Globus pallidus (tissue), 1 donor: ENCODE measurements at regions not wholly inside any gene's neighbourhood (a gene's known extent, or its start where the extent isn't known, plus 50 kb on each side); places are given as distances from the start of the nearest gene placed in this dataset.

Source experiments
- DNase-seq: peaks from one replicate; pipeline ENCODE4 v3.0.0-alpha.2; 2015; ENCODE audit warnings: low spot score

- DNase-seq: no peak
Observed at GRCh38 chr2:8203364-8203763, 478.5 kb upstream of the ID2 start.

GRCh38 chr2:8204711-8205110 is 477.1 kb upstream of the ID2 start:
- no peak for DNase-seq

GRCh38 chr2:8209494-8209893 is 472.4 kb upstream of the ID2 start:
- DNase-seq: no peak

DNA sequence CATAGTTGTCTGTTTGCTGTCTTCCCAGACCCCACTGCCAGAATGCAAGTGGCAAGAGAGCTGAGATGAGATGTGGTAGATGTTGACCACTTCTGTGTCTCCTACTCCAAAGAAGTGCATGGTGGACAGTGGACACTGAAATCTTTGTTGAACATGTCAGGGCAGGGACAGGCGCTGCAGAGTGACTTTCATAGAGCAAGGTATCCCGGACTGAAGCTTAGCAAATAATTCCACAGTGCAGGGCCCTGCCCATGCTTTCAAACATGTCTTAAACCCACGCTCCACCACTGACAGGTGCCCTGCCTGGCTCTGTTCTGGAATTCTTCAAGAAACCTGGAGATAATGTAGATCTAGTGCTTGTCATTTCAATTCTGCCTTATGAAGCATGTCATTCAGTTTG is 470.5 kb upstream of the ID2 start:
- no peak for DNase-seq

DNA sequence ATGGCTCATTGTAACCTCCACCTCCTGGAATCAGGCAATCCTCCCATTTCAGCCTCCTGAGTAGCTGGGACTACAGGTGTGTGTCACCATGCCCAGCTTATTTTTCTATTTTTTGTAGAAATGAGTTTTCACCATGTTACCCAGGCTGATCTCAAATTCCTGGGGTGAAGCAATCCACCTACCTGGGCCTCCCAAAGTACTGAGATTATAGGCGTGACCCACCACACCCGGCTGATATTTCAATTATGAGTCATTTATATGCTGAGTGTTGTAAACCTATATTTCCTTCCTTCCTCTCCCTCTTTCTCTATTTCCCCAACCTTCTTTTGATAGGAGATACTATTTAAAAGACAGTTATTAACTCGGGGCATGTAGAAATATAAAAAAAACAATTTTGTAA is 469.6 kb upstream of the ID2 start:
- no peak for DNase-seq

- DNase-seq: no peak
Observed at GRCh38 chr2:8214036-8214615, 467.7 kb upstream of the ID2 start.

- DNase-seq: no peak
Observed at GRCh38 chr2:8215159-8215863, 466.5 kb upstream of the ID2 start.

GRCh38 chr2:8215982-8216381 is 465.9 kb upstream of the ID2 start:
- no peak for DNase-seq

DNA sequence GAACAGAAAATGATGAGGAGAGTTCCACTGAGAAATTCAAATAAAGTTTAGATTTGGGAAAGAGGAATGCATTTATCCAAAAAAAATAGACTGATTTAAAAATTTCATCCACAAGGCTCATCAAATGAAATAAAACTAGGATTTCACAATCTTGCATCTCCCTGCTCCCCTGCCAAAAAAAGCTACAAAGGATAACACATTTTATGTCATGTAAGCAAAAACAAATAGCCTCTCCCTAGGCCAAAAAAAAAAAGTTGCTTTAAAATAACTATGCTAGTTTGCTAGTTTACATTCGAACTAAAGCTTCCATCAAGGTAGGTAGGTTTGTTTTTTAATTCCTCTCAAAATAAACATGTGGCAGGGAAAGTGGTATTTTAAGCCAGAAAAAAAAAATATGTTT is 465.5 kb upstream of the ID2 start:
- DNase-seq: no peak

- no peak for DNase-seq
Observed at GRCh38 chr2:8217468-8218030, 464.3 kb upstream of the ID2 start.

GRCh38 chr2:8219096-8219495 is 462.8 kb upstream of the ID2 start:
- no peak for DNase-seq

GRCh38 chr2:8219631-8220355 is 462.1 kb upstream of the ID2 start:
- no peak for DNase-seq

GRCh38 chr2:8222979-8223694 is 458.7 kb upstream of the ID2 start:
- DNase-seq: no peak

- DNase-seq: no peak
Observed at GRCh38 chr2:8223695-8224346, 458.0 kb upstream of the ID2 start.

DNA sequence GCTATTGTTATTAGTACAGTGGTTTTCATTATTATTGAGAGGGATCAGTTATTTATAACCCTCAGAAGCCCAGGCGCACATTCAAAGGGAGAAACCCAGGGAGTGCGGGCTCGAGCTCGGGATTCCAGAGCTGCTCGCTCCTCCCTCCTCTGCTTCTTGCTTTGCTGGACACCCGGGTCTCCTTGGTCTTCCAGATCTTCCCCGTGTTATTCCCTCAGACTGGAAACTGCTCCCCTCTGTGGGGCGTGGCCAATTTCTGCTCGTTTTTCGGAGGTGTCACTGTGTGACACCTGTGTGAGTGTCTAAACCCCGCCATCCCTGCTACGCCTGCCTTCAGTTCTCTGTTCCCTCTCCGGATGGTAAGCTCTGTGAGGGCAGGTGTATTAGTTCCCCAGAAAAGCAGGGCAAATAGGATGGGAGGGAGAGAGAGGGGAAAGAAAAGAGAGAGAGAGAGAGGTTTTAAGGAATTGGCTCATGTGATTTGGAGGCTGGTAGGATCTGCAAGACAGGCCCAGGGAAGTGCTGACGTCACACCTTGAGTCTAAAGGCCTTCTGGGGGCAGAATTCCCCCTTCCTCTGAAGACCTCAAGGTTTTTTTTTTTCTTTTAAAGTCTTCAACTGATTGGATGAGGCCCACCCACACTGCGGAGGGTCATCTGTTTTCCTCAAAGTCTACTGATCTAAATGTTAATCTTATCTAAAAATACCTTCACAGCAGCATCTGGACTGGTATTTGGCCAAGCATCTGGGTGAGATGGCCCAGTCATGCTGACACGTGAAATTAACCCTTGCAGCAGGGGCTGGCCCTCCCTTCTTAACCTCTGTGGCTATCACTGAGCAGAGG is 457.3 kb upstream of the ID2 start:
- no peak for DNase-seq

DNA sequence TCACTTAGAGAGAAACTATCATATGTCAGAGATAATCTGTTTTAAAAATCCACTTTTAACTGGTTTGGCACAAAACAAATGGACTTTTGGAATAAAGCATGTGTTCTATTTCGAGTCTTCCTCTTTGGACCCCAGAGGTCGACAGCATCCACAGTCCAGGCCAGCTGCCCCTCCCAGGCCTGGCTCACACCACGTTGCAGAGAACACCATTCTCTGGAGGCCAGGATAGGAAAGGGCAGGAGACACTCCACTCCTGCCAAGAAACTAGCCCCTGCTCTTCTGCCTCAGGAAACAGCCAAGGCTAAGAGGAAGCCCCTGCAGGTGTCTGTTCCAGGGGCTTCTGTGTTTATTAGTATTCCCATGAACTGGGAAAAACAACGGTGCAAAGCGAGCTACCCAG is 456.6 kb upstream of the ID2 start:
- no peak for DNase-seq

GRCh38 chr2:8225798-8226197 is 456.1 kb upstream of the ID2 start:
- DNase-seq: no peak

GRCh38 chr2:8229546-8229986 is 452.3 kb upstream of the ID2 start:
- DNase-seq: peak; percentile 28

GRCh38 chr2:8230466-8230865 is 451.4 kb upstream of the ID2 start:
- DNase-seq: no peak

GRCh38 chr2:8231902-8232301 is 450.0 kb upstream of the ID2 start:
- no peak for DNase-seq

- DNase-seq: no peak
Observed at GRCh38 chr2:8232871-8233270, 449.0 kb upstream of the ID2 start.
